GM12891 (cell line): ENCODE measurements at regions not wholly inside any gene's neighbourhood (a gene's known extent, or its start where the extent isn't known, plus 50 kb on each side); places are given as distances from the start of the nearest gene placed in this dataset.
"Not testable (repeated sequence)": the region's sequence is repeated elsewhere in the genome, so short reads cannot be mapped to it uniquely, and the experiment has no call there.

Experiments used
- POLR2A ChIP-seq: IDR thresholded peaks from 2 replicates; pipeline ENCODE4 v1.6.1; 2011; ENCODE audit warnings: low read depth, low read length, control low read depth
- POLR2AphosphoS5 ChIP-seq: IDR thresholded peaks from 2 replicates; pipeline ENCODE4 v1.6.1; 2011; ENCODE audit warnings: low read depth, low read length, control low read depth
- POU2F2 ChIP-seq: IDR thresholded peaks from 2 replicates; pipeline ENCODE4 v1.6.1; 2011; ENCODE audit warnings: low read depth, mild to moderate bottlenecking, control low read depth, low read length, moderate library complexity
- TAF1 ChIP-seq: IDR thresholded peaks from 2 replicates; pipeline ENCODE4 v1.6.1; 2011; ENCODE audit warnings: low read depth, low read length, control low read depth

- TF ChIP-seq POLR2A, TAF1, POLR2AphosphoS5, POU2F2: not testable (repeated sequence)
Measured at GRCh38 chr14:40677206-40677605, 929.5 kb upstream of the LRFN5 start.
